ENCODE measurements at regions not wholly inside any gene's neighbourhood (a gene's known extent, or its start where the extent isn't known, plus 50 kb on each side); places are given as distances from the start of the nearest gene placed in this dataset.

DNA sequence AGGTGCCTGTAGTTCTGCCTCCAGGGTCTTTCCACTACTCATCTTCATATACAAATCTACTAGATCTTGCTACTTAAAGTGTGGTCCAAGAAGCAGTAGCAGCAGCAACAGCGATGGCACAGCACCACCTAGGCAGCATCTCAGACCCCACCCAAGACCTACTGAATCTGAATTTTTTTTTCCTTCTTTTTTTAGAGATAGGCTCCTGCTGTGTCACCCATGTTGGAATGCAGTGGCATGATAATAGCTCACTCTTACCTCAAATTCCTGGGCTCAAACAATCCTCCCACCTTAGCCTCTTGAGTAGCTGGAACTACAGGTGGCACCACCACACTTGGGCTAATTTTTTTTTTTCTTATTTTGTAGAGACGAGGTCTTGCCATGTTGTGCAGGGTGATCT, 346.7 kb upstream of the TGFBR2 start:
- H3K4me1 Mint-ChIP-seq (ENCODE audit: low read depth) = peaks cover 23% of the 10 kb centered on the region
- H3K27me3 Mint-ChIP-seq (ENCODE audit: low read depth) = no peaks in the 10 kb centered on the region
- H3K4me3 Mint-ChIP-seq (ENCODE audit: unreplicated experiment) = no peak overlapping the region
- TF ChIP-seq, protein P1, sequence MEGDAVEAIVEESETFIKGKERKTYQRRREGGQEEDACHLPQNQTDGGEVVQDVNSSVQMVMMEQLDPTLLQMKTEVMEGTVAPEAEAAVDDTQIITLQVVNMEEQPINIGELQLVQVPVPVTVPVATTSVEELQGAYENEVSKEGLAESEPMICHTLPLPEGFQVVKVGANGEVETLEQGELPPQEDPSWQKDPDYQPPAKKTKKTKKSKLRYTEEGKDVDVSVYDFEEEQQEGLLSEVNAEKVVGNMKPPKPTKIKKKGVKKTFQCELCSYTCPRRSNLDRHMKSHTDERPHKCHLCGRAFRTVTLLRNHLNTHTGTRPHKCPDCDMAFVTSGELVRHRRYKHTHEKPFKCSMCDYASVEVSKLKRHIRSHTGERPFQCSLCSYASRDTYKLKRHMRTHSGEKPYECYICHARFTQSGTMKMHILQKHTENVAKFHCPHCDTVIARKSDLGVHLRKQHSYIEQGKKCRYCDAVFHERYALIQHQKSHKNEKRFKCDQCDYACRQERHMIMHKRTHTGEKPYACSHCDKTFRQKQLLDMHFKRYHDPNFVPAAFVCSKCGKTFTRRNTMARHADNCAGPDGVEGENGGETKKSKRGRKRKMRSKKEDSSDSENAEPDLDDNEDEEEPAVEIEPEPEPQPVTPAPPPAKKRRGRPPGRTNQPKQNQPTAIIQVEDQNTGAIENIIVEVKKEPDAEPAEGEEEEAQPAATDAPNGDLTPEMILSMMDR (IDR thresholded peaks at IDR 0.05) = no peak
- H3K36me3 Mint-ChIP-seq (ENCODE audit: low read depth) = peaks cover 2% of the 10 kb centered on the region
- H3K9me3 Mint-ChIP-seq (ENCODE audit: low read depth) = peaks cover 4% of the 10 kb centered on the region
- H3K27ac Mint-ChIP-seq (ENCODE audit: unreplicated experiment) = no peak overlapping the region
- DNase-seq (ENCODE audit: low spot score) = no peak

GRCh38 chr3:30260762-30261161, 345.6 kb upstream of the TGFBR2 start:
- Mint-ChIP-seq H3K27ac (ENCODE audit: unreplicated experiment) (no peak overlapping the region), H3K4me1 (ENCODE audit: low read depth) (peaks cover 23% of the 10 kb centered on the region), H3K27me3 (ENCODE audit: low read depth) (no peaks in the 10 kb centered on the region), H3K9me3 (ENCODE audit: low read depth) (peaks cover 13% of the 10 kb centered on the region), H3K36me3 (ENCODE audit: low read depth) (peaks cover 2% of the 10 kb centered on the region), H3K4me3 (ENCODE audit: unreplicated experiment) (no peak overlapping the region)
- TF ChIP-seq, protein P1 (IDR thresholded peaks at IDR 0.05) = no peak
- DNase-seq (ENCODE audit: low spot score) = no peak

DNA sequence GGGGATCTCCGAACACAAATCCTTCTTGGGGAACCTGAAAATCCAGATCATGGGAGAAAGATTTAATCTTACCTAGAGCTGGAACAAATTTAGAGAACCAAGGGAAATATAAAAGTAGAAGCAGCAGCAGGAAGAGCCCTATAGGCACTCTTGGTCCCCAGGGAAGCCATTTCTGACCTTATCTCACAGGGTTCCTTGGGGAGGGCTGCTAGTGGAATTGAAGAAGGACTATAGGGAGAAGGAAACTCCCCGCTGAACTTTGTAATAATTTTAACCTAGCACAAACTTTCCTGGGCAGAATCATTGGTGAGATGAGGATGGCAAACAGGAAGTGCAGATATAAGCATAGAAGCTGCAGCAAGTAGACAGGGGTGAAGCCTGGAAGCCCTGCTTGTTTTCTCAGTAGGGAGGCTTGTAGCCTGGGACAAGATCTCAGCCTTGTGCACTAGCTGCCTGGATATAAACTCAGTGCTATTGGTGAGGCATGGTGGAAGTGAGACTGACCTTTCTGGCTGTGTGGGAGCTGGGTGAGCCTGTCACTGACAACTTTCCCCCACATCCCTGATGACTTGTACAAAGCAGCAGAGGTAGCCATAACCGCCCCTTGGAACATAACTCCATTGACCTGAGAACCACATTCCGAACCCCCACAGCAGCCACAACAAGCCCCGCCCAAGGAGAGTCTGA, 343.0 kb upstream of the TGFBR2 start:
- Mint-ChIP-seq H3K4me1 (ENCODE audit: low read depth) (peaks cover 15% of the 10 kb centered on the region), H3K27ac (ENCODE audit: unreplicated experiment) (no peak overlapping the region), H3K27me3 (ENCODE audit: low read depth) (no peaks in the 10 kb centered on the region), H3K4me3 (ENCODE audit: unreplicated experiment) (no peak overlapping the region), H3K36me3 (ENCODE audit: low read depth) (peaks cover 2% of the 10 kb centered on the region), H3K9me3 (ENCODE audit: low read depth) (peaks cover 13% of the 10 kb centered on the region)
- TF ChIP-seq, protein P1 (IDR thresholded peaks at IDR 0.05) = no peak
- DNase-seq (ENCODE audit: low spot score) = no peak

DNA sequence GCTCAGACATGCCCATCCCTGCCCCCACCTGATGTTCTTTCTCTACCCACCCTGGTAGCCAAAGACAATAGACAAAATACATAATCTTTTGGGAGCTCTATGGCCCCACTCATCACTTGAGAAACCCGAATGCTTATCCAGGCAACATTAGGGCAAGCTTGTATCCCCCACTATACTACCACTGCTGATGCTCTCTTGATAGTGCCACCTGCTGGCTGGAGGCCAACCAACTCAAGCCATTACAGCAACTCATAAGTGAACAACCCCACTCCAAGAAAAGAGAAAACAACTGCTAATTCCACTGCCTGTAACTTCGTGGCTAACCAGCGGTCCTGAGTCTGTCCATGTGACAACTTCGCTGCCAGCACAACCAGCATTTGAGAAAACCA, 342.5 kb upstream of the TGFBR2 start:
- DNase-seq (ENCODE audit: low spot score) = no peak
- H3K27ac Mint-ChIP-seq (ENCODE audit: unreplicated experiment) = no peak overlapping the region
- peaks cover 2% of the 10 kb centered on the region for H3K36me3 Mint-ChIP-seq (ENCODE audit: low read depth)
- TF ChIP-seq, protein P1 (IDR thresholded peaks at IDR 0.05) = peak; percentile 14
- peaks cover 13% of the 10 kb centered on the region for H3K9me3 Mint-ChIP-seq (ENCODE audit: low read depth)
- H3K4me1 Mint-ChIP-seq (ENCODE audit: low read depth) = peaks cover 12% of the 10 kb centered on the region
- no peaks in the 10 kb centered on the region for H3K27me3 Mint-ChIP-seq (ENCODE audit: low read depth)
- no peak overlapping the region for H3K4me3 Mint-ChIP-seq (ENCODE audit: unreplicated experiment)

DNA sequence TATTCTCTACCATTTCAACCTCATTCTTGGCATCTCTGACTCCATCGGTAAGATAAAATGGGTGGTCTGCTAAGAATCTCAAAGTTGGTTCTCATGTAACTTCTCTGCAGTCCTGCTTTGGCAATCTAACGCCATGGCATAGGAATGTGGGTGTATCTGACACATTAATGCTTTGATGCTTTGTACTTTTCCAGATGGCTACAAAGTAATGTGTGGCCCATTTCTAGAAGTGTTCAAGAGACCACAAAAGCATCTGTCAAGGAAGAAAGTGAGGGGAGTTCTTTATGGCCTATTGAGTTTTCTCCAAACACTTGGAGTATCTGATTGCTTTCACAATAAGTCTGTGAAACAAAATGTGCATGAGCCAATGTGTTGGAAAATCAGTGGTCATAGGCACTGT, 339.9 kb upstream of the TGFBR2 start:
- Mint-ChIP-seq H3K4me1 (ENCODE audit: low read depth) (peaks cover 15% of the 10 kb centered on the region), H3K27ac (ENCODE audit: unreplicated experiment) (no peak overlapping the region), H3K27me3 (ENCODE audit: low read depth) (no peaks in the 10 kb centered on the region), H3K4me3 (ENCODE audit: unreplicated experiment) (no peak overlapping the region), H3K9me3 (ENCODE audit: low read depth) (peaks cover 13% of the 10 kb centered on the region), H3K36me3 (ENCODE audit: low read depth) (peaks cover 2% of the 10 kb centered on the region)
- no peak for DNase-seq (ENCODE audit: low spot score)
- TF ChIP-seq, protein P1 (IDR thresholded peaks at IDR 0.05) = no peak
